ENCODE measurements at regions not wholly inside any gene's neighbourhood (a gene's known extent, or its start where the extent isn't known, plus 50 kb on each side); places are given as distances from the start of the nearest gene placed in this dataset.

DNA sequence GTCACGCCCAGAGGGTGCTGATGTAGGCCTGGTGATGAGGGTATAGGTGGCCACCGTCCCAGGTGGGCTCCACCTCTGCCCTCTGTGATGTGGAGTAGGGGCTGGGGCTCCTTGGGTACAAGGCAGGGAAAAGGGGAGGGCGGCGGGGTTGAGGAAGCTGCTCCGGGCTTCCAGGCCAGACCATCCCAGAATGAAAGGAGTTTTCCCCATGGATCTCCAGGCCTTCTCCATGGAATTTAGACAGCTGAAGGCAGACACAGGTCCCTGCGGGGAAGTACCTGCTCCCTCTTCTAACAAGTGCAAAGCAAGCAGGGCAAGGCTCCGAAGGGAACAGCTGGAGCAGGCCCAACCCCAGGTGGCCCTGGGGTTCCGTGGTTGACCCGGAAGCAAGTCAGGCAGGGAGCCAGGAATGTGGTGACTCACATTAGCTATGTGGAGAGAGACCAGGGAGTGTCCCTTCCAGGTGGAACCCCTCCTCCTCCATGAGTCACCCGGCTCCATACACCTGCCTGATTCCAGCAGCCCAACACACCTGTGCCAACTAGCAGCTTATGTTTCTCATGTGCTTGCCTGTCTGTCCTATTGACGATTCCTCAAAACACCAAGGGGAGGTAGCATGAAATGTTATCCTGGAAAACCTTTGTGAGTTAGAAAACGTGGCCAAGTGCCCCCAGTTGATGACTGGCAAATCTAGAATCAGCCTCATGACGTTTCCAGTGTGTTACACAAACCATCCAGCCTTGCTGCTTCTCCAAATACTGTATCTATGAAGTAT is 59.7 kb upstream of the SNX9 start:
- Histone ChIP-seq H3K36me3 (ENCODE audit: insufficient read depth, low read length) (no peaks in the 10 kb centered on the region), H3K9me3 (ENCODE audit: insufficient read depth, low read depth, low read length) (no peaks in the 10 kb centered on the region), H3K79me2 (ENCODE audit: insufficient read depth, low read length) (no peaks in the 10 kb centered on the region), H3K9ac (ENCODE audit: low read depth, low read length, poor library complexity, severe bottlenecking) (no peak overlapping the region), H2AFZ (ENCODE audit: low read length) (no peak overlapping the region; the same call in 1 of the 2 replicates), H4K20me1 (ENCODE audit: insufficient read depth, low read length, poor library complexity, severe bottlenecking) (no peaks in the 10 kb centered on the region), H3K4me2 (ENCODE audit: low read depth, low read length, poor library complexity, severe bottlenecking) (peak overlapping the region; percentile 77), H3F3A (ENCODE audit: low read depth) (no peaks in the 10 kb centered on the region), H3K9me2 (replicated peaks; ENCODE audit: low read depth, low read length) (no peaks in the 10 kb centered on the region), H3K27me3 (ENCODE audit: insufficient read depth, low read length, poor library complexity, severe bottlenecking) (peaks cover 18% of the 10 kb centered on the region), H3K4me3 (ENCODE audit: low read length, poor library complexity, severe bottlenecking) (no peak overlapping the region), H3K4me1 (ENCODE audit: insufficient read depth, low read length, poor library complexity, severe bottlenecking) (peaks cover 25% of the 10 kb centered on the region)
- TF ChIP-seq CTCF (conservative IDR thresholded peaks at IDR 0.05; ENCODE audit: low read length), result no peak
- no peak for TF ChIP-seq EZH2phosphoT487 (IDR thresholded peaks at IDR 0.05; ENCODE audit: borderline replicate concordance)

DNA sequence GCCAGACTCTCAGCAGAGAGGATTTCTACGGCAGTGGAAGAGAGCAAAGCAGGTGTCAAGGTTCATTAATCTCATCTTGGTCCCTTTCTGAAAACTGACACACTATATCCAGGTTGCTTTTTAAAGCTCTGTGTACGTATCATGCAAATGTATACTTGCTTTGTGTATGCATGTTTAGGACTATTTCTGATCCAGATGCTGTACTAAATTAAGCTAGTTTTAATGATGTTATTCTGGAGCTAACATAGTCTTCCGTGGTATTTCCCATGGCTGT is 59.2 kb upstream of the SNX9 start:
- Histone ChIP-seq H2AFZ (ENCODE audit: low read length) (no peak overlapping the region), H3K9ac (ENCODE audit: low read depth, low read length, poor library complexity, severe bottlenecking) (no peak overlapping the region), H3K4me1 (ENCODE audit: insufficient read depth, low read length, poor library complexity, severe bottlenecking) (peaks cover 25% of the 10 kb centered on the region), H3K27me3 (ENCODE audit: insufficient read depth, low read length, poor library complexity, severe bottlenecking) (peaks cover 18% of the 10 kb centered on the region), H4K20me1 (ENCODE audit: insufficient read depth, low read length, poor library complexity, severe bottlenecking) (no peaks in the 10 kb centered on the region), H3F3A (ENCODE audit: low read depth) (no peaks in the 10 kb centered on the region), H3K4me2 (ENCODE audit: low read depth, low read length, poor library complexity, severe bottlenecking) (peak overlapping the region; percentile 77), H3K9me3 (ENCODE audit: insufficient read depth, low read depth, low read length) (no peaks in the 10 kb centered on the region), H3K4me3 (ENCODE audit: low read length, poor library complexity, severe bottlenecking) (peak overlapping the region; percentile 55), H3K9me2 (replicated peaks; ENCODE audit: low read depth, low read length) (no peaks in the 10 kb centered on the region), H3K79me2 (ENCODE audit: insufficient read depth, low read length) (no peaks in the 10 kb centered on the region), H3K36me3 (ENCODE audit: insufficient read depth, low read length) (no peaks in the 10 kb centered on the region)
- TF ChIP-seq CTCF (conservative IDR thresholded peaks at IDR 0.05; ENCODE audit: low read length) (no peak), EZH2phosphoT487 (IDR thresholded peaks at IDR 0.05; ENCODE audit: borderline replicate concordance) (no peak)

DNA sequence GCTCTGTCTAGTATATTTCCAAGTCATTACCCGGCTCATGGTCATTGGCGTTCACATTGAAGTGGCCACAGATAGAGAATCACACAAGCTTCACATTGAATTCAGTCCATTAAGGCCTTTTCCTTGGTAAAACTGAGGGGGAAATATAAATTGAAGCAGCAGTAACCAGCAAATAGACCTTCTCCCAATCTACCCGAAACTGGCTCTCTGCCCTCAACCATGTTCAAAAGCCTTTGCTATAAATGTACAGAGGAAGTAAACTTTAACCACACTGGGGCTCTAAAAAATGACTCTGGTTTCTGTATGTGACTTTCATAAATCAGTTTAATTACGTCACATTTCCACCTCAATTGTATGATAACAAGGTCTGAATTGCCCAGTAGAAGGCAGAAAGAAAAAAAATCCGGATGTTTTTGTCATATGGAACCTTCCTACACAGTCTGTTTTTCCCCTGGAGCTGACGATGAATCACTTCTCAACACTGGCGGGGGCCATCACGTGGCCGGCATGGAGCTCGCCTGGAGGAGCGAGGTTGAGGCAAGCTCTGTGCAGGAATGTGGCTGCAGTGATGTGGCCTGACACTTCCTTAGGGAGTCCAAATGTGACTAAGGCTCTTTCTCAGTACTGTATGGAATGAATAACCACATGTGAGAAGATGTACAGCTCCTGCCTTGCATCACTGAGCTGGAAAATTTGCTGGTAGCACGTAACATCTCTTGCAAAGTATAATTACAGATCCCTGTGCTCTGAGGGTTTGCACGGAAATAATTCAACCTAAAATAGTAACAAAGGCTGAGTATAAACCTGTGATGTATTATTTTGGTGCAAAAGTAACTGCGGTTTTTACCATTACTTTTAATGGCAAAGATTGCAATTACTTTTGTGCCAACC is 58.6 kb upstream of the SNX9 start:
- Histone ChIP-seq H3K9me2 (replicated peaks; ENCODE audit: low read depth, low read length) (no peaks in the 10 kb centered on the region), H3K4me2 (ENCODE audit: low read depth, low read length, poor library complexity, severe bottlenecking) (peak overlapping the region; percentile 77), H3F3A (ENCODE audit: low read depth) (no peaks in the 10 kb centered on the region), H4K20me1 (ENCODE audit: insufficient read depth, low read length, poor library complexity, severe bottlenecking) (no peaks in the 10 kb centered on the region), H3K36me3 (ENCODE audit: insufficient read depth, low read length) (no peaks in the 10 kb centered on the region), H3K9ac (ENCODE audit: low read depth, low read length, poor library complexity, severe bottlenecking) (no peak overlapping the region), H3K9me3 (ENCODE audit: insufficient read depth, low read depth, low read length) (no peaks in the 10 kb centered on the region), H3K4me3 (ENCODE audit: low read length, poor library complexity, severe bottlenecking) (peak overlapping the region; percentile 55), H3K79me2 (ENCODE audit: insufficient read depth, low read length) (no peaks in the 10 kb centered on the region), H3K4me1 (ENCODE audit: insufficient read depth, low read length, poor library complexity, severe bottlenecking) (peaks cover 25% of the 10 kb centered on the region), H2AFZ (ENCODE audit: low read length) (peak overlapping the region; percentile 24), H3K27me3 (ENCODE audit: insufficient read depth, low read length, poor library complexity, severe bottlenecking) (peaks cover 18% of the 10 kb centered on the region)
- TF ChIP-seq CTCF (conservative IDR thresholded peaks at IDR 0.05; ENCODE audit: low read length) (no peak), EZH2phosphoT487 (IDR thresholded peaks at IDR 0.05; ENCODE audit: borderline replicate concordance) (no peak)
